Stimulated activated naive CD8-positive, alpha-beta T cell treated with anti-CD3 and anti-CD28 coated beads, Interleukin-15, amount 100 ng/mL, for 72 hours (primary cell): ENCODE measurements at regions not wholly inside any gene's neighbourhood (a gene's known extent, or its start where the extent isn't known, plus 50 kb on each side); places are given as distances from the start of the nearest gene placed in this dataset.
"Not testable (repeated sequence)": the region's sequence is repeated elsewhere in the genome, so short reads cannot be mapped to it uniquely, and the experiment has no call there.

Source experiments
- ATAC-seq: fragments of 150-1000 bp; cut with Tn5 transposase; 2 replicates; pipeline ENCODE4 v1.10.0; 2021; ENCODE audit warnings: mild to moderate bottlenecking, moderate library complexity
- DNase-seq, 2 donors: peaks; one replicate each; pipeline ENCODE4 v3.0.0; 2021 to 2022
- H3K27ac Mint-ChIP-seq, 2 donors: one replicate each; pipeline ENCODE4 v1.8.0; 2022; ENCODE audit warnings: mild to moderate bottlenecking in 2 of 2, mixed read lengths in 2 of 2, moderate library complexity in 2 of 2
- H3K27me3 Mint-ChIP-seq: one replicate; pipeline ENCODE4 v1.8.0; 2022; ENCODE audit warnings: mixed read lengths
- H3K4me1 Mint-ChIP-seq: one replicate; pipeline ENCODE4 v1.8.0; 2022; ENCODE audit warnings: mild to moderate bottlenecking, mixed read lengths
- H3K4me3 Mint-ChIP-seq, 2 donors: one replicate each; pipeline ENCODE4 v1.8.0; 2022; ENCODE audit warnings: mild to moderate bottlenecking in 2 of 2, mixed read lengths in 2 of 2, moderate library complexity in 1 of 2
- H3K9me3 Mint-ChIP-seq, 2 donors: one replicate each; pipeline ENCODE4 v1.8.0; 2022; ENCODE audit warnings: mixed read lengths in 2 of 2

DNA sequence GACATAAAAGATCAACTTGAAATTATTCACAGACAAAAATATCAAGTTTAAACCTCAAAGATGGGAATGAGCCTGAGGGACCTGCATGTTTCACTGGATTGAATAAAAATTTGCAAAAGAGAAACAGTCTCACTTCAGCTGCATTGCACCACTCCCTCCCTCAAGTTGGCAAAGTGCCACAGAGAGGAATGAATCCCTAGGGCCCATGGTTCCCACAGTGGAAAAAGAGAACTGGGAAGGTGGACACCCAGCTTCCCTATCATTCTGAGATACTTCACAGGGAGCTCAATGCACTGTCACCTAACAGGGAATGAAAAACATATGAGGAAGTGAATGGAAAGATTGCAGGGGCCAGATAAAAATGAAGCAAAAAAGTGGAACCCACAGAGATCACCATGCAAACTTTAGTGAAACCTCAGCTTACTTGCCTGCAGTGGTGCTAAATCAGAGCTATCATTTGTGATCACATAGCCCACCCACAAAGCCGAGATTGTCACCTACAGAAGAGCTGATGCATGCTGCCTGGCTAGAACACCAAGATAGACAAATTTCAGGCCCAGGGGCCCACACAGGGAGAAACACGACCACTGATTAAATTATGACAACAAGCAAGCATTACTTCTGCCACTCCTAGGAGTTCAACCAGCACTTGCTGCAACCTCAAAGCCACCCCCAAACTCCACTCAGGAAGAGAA, 911.3 kb downstream of the LRFN5 start:
- Mint-ChIP-seq H3K9me3 (peaks cover 12 to 14% of the 10 kb centered on the region in 2 donors), H3K4me3 (no peak overlapping the region), H3K27ac (no peak overlapping the region), H3K4me1 (no peaks in the 10 kb centered on the region), H3K27me3 (no peaks in the 10 kb centered on the region)
- ATAC-seq (no peak), DNase-seq (no peak)

DNA sequence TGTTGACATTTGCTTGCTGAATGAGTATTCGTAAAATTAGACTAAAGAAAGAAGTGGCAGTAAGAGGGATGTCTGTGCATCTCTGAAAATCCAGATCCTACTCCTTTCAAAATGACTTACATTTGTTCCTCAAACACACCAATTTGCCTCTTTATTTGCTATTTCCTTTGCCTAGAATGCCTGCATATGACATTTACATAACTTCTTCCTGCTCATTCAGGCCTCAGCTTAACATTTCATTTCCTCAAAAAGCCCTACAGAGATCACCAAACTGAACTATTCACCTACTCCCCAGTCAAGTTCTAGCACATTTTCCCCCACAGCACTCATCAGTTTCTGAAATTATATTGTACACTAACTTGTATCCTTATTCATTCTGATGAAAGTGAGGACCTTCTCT, 907.2 kb downstream of the LRFN5 start:
- ATAC-seq (no peak), DNase-seq (no peak)
- H3K27me3 Mint-ChIP-seq = no peaks in the 10 kb centered on the region
- H3K4me3 Mint-ChIP-seq = no peak overlapping the region
- no peaks in the 10 kb centered on the region for H3K4me1 Mint-ChIP-seq
- H3K9me3 Mint-ChIP-seq = peaks cover 12 to 22% of the 10 kb centered on the region in 2 donors
- H3K27ac Mint-ChIP-seq = no peak overlapping the region

DNA sequence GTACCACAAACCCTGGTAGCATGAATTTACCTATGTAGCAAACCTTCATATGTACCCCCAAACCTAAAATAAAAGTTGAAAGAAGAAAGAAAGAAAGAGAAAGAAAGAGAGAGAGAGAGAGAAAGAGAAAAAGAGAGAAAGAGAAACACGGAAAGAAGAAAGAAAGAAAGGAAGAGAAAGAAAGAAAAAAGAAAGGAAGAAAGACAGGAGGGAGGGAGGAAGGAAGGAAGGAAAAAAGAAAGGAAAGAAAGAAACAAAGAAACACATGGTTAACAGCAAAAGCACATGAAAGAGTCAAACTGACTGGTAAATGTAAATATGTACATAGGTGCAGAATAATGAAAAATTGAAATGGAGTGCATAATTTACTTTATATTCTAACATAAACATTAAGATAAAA, 903.4 kb downstream of the LRFN5 start:
- Mint-ChIP-seq H3K4me3 (no peak overlapping the region), H3K9me3 (peaks cover 20 to 26% of the 10 kb centered on the region in 2 donors), H3K27ac (no peak overlapping the region), H3K4me1 (no peaks in the 10 kb centered on the region), H3K27me3 (no peaks in the 10 kb centered on the region)
- ATAC-seq = no peak
- no peak for DNase-seq

DNA sequence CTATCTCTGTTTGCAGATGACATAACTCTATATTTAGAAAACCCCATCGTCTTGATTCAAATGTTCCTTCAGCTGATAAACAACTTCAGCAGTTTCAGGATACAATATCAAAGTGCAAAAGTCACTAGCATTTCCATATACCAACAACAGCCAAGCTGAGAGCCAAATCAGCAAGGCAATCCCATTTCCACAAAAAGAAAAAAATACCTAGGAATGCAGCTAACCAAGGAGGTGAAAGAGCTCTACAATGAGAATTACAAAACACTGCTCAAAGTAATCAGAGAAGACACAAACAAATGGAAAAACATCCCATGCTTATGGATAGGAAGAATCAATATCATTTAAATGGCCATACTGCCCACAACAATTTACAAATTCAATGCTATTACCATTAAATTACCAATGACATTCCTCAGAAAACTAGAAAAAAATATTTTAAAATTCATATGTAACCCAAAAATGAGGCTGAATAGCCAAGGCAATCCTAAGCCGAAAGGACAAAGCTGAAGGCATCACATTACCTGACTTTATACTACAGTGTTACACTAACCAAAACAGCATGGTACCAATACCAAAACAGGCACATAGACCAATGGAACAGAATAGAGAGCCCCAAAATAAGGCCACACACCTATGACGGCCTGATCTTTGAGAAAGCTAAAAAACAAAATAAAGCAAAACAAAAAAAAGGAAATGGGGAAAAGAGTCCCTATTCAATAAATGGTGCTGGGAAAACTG, 901.7 kb downstream of the LRFN5 start:
- no peak for DNase-seq
- Mint-ChIP-seq H3K4me3 (no peak overlapping the region), H3K4me1 (no peaks in the 10 kb centered on the region), H3K9me3 (peaks cover 14 to 26% of the 10 kb centered on the region in 2 donors), H3K27ac (no peak overlapping the region), H3K27me3 (no peaks in the 10 kb centered on the region)
- ATAC-seq = no peak

DNA sequence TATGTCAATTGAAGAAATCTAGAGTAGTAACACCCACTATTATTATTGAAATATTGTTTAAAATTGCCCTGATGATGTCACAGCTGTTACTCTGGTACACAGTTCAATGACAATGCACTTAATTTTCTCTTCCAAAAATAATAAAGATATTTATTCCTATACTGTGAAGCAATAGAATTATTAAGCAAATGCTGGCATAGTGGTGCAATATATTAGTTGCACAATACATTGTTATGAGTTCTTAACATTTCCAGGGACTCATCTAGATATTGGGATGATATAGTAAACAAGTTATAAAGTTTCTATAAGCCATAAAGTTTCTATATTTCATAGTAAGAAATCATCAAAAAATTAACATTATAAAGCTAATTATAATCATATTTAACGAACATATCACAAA, 897.8 kb downstream of the LRFN5 start:
- ATAC-seq = no peak
- Mint-ChIP-seq H3K9me3 (peaks cover 3 to 27% of the 10 kb centered on the region in 2 donors), H3K27me3 (no peaks in the 10 kb centered on the region), H3K27ac (no peak overlapping the region), H3K4me3 (no peak overlapping the region), H3K4me1 (no peaks in the 10 kb centered on the region)
- no peak for DNase-seq

DNA sequence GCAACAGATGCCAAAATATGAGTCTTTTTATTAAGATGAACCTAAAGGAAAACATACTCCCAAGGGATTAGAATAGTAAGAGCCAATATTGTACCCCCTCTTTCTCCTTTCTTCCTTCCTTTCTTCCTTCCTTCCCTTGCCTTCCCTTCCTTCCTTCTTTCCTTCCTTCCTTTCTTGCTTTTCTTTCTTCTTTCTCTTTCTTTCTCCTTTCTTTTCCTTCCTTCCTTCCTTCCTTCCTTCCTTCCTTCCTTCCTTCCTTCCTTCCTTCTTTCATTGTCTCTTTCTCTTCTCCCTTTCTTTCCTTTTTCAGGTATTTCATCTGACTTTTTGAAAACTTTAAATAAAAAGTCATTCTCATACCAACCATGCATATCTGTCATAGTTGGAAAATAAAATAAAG, 892.5 kb downstream of the LRFN5 start:
- Mint-ChIP-seq H3K4me3 (no peak overlapping the region), H3K9me3 (peaks cover 0 to 9% of the 10 kb centered on the region in 2 donors), H3K27me3 (no peaks in the 10 kb centered on the region), H3K27ac (no peak overlapping the region), H3K4me1 (no peaks in the 10 kb centered on the region)
- no peak for DNase-seq
- ATAC-seq = no peak

DNA sequence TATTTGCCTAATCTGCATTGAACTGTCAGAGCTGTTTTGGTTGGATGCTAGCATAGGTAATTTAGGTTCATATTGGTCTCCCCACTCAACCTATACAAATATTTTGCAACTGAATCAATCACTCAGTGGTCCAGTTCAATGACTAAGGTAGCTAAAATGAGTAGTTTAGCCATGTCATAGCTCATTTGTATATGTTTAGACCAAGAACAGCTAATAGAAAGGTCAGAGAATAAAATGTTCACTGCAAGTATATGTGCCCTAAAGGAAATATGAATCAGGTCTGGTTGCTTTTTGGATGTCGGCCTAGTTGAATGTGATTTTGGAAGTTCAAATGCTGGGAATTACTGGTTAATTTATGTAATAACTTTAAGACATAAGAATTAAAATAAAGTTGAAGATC, 883.9 kb downstream of the LRFN5 start:
- Mint-ChIP-seq H3K27ac (no peak overlapping the region), H3K9me3 (peaks cover 0 to 4% of the 10 kb centered on the region in 2 donors), H3K4me3 (no peak overlapping the region), H3K27me3 (no peaks in the 10 kb centered on the region), H3K4me1 (no peaks in the 10 kb centered on the region)
- DNase-seq (no peak), ATAC-seq (no peak)

DNA sequence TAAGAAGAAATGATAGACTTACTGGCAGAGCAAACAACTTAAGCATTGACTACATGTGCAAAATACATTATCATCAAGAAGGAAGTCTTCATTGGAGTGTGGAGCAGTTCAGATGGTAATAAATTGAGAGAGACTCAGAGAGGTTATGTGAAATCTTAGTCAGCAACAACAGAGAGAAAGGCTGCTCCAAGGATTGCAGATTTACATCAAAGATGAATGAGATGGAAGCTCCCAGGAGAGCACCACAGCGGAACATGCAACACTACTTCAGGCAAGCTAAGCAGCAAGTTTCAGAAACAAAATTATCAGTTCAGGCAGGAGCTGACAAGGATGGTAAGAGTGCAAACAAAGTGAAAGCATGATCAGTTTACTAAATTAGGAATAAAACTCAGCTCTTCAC, 882.3 kb downstream of the LRFN5 start:
- no peak overlapping the region for H3K4me3 Mint-ChIP-seq
- no peaks in the 10 kb centered on the region for H3K27me3 Mint-ChIP-seq
- peaks cover 0 to 4% of the 10 kb centered on the region in 2 donors for H3K9me3 Mint-ChIP-seq
- H3K27ac Mint-ChIP-seq = no peak overlapping the region
- no peak for ATAC-seq
- H3K4me1 Mint-ChIP-seq = no peaks in the 10 kb centered on the region
- no peak for DNase-seq

DNA sequence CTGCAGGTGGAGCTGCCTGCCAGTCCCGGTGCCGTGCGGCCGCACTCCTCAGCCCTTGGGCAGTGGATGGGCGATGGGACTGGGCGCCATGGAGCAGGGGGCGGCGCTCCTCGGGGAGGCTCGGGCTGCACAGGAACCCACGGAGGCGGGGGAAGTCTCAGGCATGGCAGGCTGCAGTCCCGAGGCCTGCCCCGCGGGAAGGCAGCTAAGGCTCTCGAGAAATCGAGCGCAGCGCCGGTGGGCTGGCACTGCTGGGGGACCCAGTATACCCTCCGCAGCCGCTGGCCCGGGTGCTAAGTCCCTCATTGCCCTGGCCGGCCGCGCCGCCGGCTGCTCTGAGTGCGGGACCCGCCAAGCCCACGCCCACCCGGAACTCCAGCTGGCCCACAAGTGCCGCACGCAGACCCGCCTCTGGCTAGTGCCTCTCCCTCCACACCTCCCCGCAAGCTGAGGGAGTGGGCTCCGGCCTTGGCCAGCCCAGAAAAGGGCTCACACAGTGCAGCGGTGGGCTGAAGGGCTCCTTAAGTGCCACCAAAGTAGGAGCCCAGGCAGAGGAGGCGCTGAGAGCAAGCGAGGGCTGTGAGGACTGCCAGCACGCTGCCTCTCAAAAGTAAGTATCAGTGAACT, 875.8 kb downstream of the LRFN5 start:
- H3K27ac Mint-ChIP-seq, H3K4me3 Mint-ChIP-seq: not testable (repeated sequence)

DNA sequence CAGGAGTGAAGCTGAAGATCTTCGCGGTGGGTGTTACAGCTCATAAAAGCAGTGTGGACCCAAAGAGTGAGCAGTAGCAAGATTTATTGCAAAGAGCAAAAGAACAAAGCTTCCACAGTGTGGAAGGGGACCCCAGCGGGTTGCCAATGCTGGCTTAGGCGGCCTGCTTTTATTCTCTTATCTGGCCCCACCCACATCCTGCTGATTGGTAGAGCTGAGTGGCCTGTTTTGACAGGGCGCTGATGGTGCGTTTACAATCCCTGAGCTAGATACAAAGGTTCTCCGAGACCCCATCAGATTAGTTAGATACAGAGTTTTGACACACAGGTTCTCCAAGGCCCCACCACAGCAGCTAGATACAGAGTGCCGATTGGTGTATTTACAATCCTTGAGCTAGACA, 875.0 kb downstream of the LRFN5 start:
- H3K27ac Mint-ChIP-seq, DNase-seq, ATAC-seq, H3K27me3 Mint-ChIP-seq, H3K4me3 Mint-ChIP-seq, H3K9me3 Mint-ChIP-seq, H3K4me1 Mint-ChIP-seq: not testable (repeated sequence)

More for the DNA sequence above, 875.8 kb downstream of the LRFN5 start:
- H3K9me3 Mint-ChIP-seq, DNase-seq, H3K27me3 Mint-ChIP-seq, H3K4me1 Mint-ChIP-seq, ATAC-seq: not testable (repeated sequence)

DNA sequence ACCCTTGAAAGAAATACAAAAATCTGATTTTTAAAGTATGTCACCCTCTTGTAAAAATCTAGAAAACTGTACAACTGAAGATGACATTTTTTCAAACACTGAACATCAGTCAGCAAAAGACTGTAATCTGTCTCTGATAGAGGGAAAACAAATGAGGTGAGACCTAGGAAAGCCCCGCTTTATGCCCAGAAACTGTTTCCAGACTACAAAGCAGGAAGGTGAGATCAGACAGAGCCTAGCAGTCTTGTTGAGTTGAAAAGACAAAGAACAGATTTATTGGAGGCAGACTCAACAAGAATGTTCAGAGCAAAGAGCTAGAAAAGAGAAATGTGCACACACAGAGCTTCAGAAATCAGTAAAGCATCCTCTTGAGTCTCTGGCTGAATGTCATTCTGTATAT, 873.6 kb downstream of the LRFN5 start:
- Mint-ChIP-seq H3K27ac (no peak overlapping the region), H3K4me1 (no peaks in the 10 kb centered on the region), H3K4me3 (no peak overlapping the region), H3K27me3 (no peaks in the 10 kb centered on the region), H3K9me3 (no peaks in the 10 kb centered on the region)
- ATAC-seq (no peak), DNase-seq (no peak)

DNA sequence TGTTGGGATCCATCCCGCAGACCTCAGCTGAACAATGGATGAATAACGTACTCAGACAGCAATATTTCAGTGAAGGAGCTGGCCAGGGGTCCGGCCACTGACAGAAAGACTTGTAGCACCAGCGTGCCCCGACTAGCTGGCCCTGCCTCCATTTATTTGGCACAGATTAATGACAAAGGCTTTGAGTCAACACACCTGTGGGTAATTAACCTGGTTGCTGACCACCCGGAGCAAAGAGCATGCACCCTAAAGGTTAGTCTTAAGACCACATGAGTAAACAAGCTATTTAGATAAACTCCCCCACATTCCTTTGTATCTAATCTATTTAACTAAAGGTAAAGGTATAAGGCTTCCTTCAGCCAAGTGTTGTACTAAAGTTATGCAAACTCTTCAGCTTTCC, 868.6 kb downstream of the LRFN5 start:
- Mint-ChIP-seq H3K27ac (no peak overlapping the region), H3K4me3 (no peak overlapping the region), H3K9me3 (no peaks in the 10 kb centered on the region), H3K4me1 (no peaks in the 10 kb centered on the region), H3K27me3 (no peaks in the 10 kb centered on the region)
- no peak for DNase-seq
- ATAC-seq = no peak

DNA sequence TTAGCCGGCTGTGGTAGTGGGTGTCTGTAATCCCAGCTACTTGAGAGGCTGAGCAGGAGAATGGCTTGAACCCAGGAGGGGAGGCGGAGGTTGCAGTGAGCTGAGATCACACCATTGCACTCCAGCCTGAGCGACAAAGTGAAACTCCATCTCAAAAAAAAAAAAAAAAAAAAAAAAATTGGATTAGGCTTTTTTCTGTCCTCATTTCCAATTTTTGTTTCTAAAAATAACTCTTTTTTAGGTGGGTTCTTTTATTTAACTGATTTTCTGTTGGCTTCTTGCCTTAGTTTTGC, 863.7 kb downstream of the LRFN5 start:
- H3K9me3 Mint-ChIP-seq = peaks cover 0 to 7% of the 10 kb centered on the region in 2 donors
- H3K27me3 Mint-ChIP-seq = no peaks in the 10 kb centered on the region
- no peak for DNase-seq
- no peak overlapping the region for H3K4me3 Mint-ChIP-seq
- H3K4me1 Mint-ChIP-seq = no peaks in the 10 kb centered on the region
- no peak overlapping the region for H3K27ac Mint-ChIP-seq
- ATAC-seq = no peak

DNA sequence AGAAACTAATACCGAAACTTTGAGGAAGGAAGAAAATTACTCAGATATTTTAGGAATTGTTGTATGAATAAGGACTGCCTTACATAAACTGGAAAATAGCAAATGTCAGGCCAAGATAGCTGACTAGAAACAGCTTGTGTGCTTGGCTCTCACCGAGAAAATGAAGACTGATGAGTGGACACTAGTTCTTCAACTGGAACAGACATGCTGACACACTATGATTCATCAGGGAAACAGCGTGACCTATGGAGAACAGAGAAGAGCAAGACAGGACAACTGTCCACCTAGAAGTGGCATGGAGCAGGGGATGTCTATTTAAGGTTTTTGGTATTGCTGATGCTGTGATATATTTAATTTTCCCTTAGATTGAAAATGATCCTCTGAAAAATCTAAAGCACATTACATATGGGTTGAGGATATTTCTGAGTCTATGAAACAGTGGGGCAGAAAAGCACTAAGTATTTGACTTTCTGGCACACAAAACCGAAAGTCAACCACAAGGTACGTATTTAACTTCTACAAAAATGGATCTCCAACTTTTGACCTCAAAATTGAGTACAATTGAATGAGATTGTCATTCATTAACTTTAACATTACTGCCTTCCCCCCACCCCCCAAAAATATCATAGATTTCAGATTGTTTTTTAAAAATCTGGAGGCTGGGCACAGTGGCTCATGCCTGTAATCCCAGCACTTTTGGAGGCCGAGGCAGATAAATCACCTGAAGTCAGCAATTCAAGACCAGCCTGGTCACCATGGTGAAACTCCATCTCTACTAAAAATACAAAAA, 863.2 kb downstream of the LRFN5 start:
- Mint-ChIP-seq H3K4me3 (no peak overlapping the region), H3K27ac (no peak overlapping the region), H3K27me3 (no peaks in the 10 kb centered on the region), H3K4me1 (no peaks in the 10 kb centered on the region), H3K9me3 (peaks cover 0 to 7% of the 10 kb centered on the region in 2 donors)
- ATAC-seq (no peak), DNase-seq (no peak)

DNA sequence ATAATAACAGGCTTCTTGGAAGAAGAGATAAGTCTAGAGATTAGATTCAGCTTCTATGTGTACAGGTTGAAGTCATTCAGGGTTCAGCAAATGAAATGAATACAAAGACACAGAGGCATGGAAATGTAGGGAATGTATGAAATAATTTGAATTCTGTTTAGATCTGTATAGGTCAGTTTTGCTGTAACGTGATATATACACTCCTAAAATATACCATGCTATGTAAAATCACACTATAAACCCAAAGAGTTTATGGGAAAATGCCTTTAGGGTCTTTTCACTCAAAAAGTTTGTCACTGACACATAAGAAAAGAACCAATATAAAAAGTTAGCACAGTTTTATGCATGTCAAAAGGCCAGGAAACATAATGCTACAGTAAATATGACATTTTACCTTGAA, 854.0 kb downstream of the LRFN5 start:
- no peak overlapping the region for H3K4me3 Mint-ChIP-seq
- peaks cover 6 to 12% of the 10 kb centered on the region in 2 donors for H3K9me3 Mint-ChIP-seq
- no peak for ATAC-seq
- H3K27me3 Mint-ChIP-seq = no peaks in the 10 kb centered on the region
- H3K27ac Mint-ChIP-seq = no peak overlapping the region
- H3K4me1 Mint-ChIP-seq = no peaks in the 10 kb centered on the region
- DNase-seq = no peak

DNA sequence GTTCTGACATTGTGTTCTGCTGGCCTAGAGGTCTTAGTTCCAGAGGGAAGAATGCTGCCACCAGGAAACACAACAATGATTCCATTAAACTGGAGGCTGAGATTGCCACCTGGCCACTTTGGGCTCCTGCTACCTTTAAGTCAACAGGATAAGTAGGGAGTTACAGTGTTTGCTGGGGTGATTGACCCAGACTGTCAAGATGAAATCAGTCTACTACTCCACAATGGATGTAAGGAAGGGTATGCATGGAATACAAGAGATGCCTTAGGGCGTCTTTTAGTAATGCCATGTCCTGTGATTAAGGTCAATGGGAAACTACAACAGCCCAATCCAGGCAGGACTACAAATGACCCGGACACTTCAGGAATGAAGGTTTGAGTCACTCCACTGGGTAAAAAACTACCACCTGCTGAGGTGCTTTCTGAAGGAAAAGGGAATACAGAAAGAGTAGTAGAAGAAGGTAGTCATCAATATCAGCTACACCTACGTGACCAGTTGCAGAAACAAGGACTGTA, 852.6 kb downstream of the LRFN5 start:
- no peaks in the 10 kb centered on the region for H3K27me3 Mint-ChIP-seq
- no peaks in the 10 kb centered on the region for H3K4me1 Mint-ChIP-seq
- H3K4me3 Mint-ChIP-seq = no peak overlapping the region
- H3K27ac Mint-ChIP-seq = no peak overlapping the region
- no peak for ATAC-seq
- peaks cover 6 to 8% of the 10 kb centered on the region in 2 donors for H3K9me3 Mint-ChIP-seq
- DNase-seq = no peak
